ENCODE measurements at regions not wholly inside any gene's neighbourhood (a gene's known extent, or its start where the extent isn't known, plus 50 kb on each side); places are given as distances from the start of the nearest gene placed in this dataset.
A peak's percentile ranks its signal among the peaks of the same experiment; 100 is the strongest.

DNA sequence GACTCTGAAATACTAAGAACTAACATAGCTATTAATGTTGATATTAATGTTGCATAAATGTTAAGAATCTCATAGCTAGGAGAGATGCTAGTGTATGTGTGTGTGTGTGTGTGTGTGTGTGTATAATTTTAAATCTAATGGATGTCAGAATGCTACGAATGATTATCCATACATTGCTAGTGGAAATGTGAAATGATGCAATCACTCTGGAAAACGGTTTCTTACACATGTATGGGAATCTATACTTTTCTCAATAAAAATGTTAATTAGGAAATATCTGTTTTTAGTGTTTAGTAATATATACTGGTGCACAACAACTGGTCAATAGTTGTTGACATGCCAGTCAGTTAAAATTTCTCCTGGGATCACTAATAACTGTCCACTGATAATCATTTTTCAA is 908.8 kb upstream of the POU3F3 start:
- H3K9ac ChIP-seq (ENCODE audit: low read length), result no peak overlapping the region
- no peak overlapping the region for H2AFZ ChIP-seq (ENCODE audit: low read depth, low read length, severe bottlenecking)
- no peak overlapping the region for H3K4me2 ChIP-seq (ENCODE audit: low read depth, low read length, poor library complexity, severe bottlenecking)
- no peaks in the 10 kb centered on the region for H3K79me2 ChIP-seq (ENCODE audit: insufficient read depth, low read length)
- H3K36me3 ChIP-seq (ENCODE audit: low read length), result peaks cover 4% of the 10 kb centered on the region; the same call in 1 of the 2 replicates
- no peaks in the 10 kb centered on the region for H3K9me2 ChIP-seq (replicated peaks; ENCODE audit: insufficient read depth, low read length)
- no peaks in the 10 kb centered on the region for H4K20me1 ChIP-seq (ENCODE audit: low read depth, low read length)
- H3K27ac ChIP-seq (ENCODE audit: low read depth, low read length), result no peak overlapping the region
- TF ChIP-seq EZH2phosphoT487 (conservative IDR thresholded peaks at IDR 0.05; ENCODE audit: low read length), result no peak
- TF ChIP-seq, protein P1, sequence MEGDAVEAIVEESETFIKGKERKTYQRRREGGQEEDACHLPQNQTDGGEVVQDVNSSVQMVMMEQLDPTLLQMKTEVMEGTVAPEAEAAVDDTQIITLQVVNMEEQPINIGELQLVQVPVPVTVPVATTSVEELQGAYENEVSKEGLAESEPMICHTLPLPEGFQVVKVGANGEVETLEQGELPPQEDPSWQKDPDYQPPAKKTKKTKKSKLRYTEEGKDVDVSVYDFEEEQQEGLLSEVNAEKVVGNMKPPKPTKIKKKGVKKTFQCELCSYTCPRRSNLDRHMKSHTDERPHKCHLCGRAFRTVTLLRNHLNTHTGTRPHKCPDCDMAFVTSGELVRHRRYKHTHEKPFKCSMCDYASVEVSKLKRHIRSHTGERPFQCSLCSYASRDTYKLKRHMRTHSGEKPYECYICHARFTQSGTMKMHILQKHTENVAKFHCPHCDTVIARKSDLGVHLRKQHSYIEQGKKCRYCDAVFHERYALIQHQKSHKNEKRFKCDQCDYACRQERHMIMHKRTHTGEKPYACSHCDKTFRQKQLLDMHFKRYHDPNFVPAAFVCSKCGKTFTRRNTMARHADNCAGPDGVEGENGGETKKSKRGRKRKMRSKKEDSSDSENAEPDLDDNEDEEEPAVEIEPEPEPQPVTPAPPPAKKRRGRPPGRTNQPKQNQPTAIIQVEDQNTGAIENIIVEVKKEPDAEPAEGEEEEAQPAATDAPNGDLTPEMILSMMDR (IDR thresholded peaks at IDR 0.05; ENCODE audit: insufficient read depth, low read length, poor library complexity, severe bottlenecking), result no peak
- no peaks in the 10 kb centered on the region for H3K9me3 ChIP-seq (ENCODE audit: insufficient read depth, low read length)
- H3K27me3 ChIP-seq (ENCODE audit: low read length), result no peaks in the 10 kb centered on the region
- no peak overlapping the region for H3K4me3 ChIP-seq (ENCODE audit: insufficient read depth, low read length, poor library complexity, severe bottlenecking)
- H3F3A ChIP-seq (ENCODE audit: insufficient read depth), result no peaks in the 10 kb centered on the region

DNA sequence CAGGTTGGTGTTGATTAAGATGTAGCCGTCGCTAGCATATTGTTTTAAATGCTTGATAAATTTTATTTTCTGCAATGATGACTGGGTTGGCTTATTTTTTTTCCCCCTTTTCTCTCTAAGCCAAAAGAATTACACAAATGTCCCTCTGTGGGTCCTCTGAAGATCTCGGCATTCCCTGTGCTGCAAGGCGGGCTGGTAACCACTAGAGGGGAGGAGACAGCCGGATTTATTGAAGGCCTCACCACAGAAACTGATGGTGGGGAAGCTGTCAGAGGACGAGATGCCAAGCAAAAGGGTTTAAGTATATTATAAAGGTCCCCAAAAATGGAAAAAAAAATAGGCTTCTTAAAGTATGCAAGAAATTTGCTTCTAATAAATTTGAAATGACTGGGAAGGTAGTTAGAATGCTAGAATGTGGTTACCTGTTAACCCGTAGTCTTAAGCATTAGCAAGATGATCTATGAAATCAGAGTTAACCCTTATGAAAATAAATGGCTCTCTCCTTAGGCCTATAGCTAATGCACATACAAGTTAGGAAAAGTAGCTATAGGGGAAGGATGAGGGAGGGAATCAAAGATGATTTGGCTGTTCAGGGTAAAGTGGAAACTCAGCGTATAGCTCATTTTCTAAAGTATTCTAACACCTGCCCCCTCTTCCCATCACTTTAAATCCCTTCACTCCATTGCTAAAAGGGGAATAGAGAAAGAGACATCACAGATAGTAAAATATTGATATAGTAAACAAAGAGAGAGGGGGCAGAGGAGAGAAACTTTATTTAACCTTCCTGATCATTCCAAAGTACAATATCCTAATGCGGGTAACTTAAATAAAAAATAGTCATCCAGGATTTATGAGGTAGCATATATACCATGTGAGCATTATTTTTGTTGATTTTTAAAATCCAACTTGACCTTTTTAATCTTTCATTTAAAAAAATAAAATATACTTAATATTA is 894.5 kb upstream of the POU3F3 start:
- no peaks in the 10 kb centered on the region for H3K9me3 ChIP-seq (ENCODE audit: insufficient read depth, low read length)
- no peaks in the 10 kb centered on the region for H3K27me3 ChIP-seq (ENCODE audit: low read length)
- no peak overlapping the region for H3K4me2 ChIP-seq (ENCODE audit: low read depth, low read length, poor library complexity, severe bottlenecking)
- H3K9ac ChIP-seq (ENCODE audit: low read length), result no peak overlapping the region
- no peaks in the 10 kb centered on the region for H4K20me1 ChIP-seq (ENCODE audit: low read depth, low read length)
- no peak overlapping the region for H2AFZ ChIP-seq (ENCODE audit: low read depth, low read length, severe bottlenecking)
- H3F3A ChIP-seq (ENCODE audit: insufficient read depth), result no peaks in the 10 kb centered on the region
- TF ChIP-seq, protein P1 (IDR thresholded peaks at IDR 0.05; ENCODE audit: insufficient read depth, low read length, poor library complexity, severe bottlenecking), result peak; percentile 97
- TF ChIP-seq EZH2phosphoT487 (conservative IDR thresholded peaks at IDR 0.05; ENCODE audit: low read length), result no peak
- no peaks in the 10 kb centered on the region for H3K36me3 ChIP-seq (ENCODE audit: low read length)
- H3K4me3 ChIP-seq (ENCODE audit: insufficient read depth, low read length, poor library complexity, severe bottlenecking), result no peak overlapping the region
- H3K79me2 ChIP-seq (ENCODE audit: insufficient read depth, low read length), result no peaks in the 10 kb centered on the region
- H3K27ac ChIP-seq (ENCODE audit: low read depth, low read length), result no peak overlapping the region
- no peaks in the 10 kb centered on the region for H3K9me2 ChIP-seq (replicated peaks; ENCODE audit: insufficient read depth, low read length)

DNA sequence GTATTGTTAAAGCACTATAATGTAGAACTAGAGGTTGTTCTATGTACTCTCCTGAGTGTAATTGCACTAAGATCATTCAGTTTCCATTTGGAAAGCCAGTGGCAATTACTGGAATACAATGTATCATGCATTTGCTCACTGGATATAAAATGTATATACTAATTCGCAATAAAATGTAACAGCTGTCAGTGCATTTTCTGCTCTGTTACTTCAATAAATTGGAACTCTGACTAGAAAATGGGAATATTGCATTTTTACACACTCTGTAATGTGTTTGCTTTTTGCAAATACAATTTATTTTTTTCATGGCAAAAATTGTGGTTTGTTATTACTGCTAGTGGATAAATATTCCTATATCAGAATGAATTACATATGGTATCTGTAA is 893.8 kb upstream of the POU3F3 start:
- Histone ChIP-seq H2AFZ (ENCODE audit: low read depth, low read length, severe bottlenecking) (no peak overlapping the region), H3K9me2 (replicated peaks; ENCODE audit: insufficient read depth, low read length) (no peaks in the 10 kb centered on the region), H3K27ac (ENCODE audit: low read depth, low read length) (no peak overlapping the region), H3K79me2 (ENCODE audit: insufficient read depth, low read length) (no peaks in the 10 kb centered on the region), H3K36me3 (ENCODE audit: low read length) (no peaks in the 10 kb centered on the region), H3F3A (ENCODE audit: insufficient read depth) (no peaks in the 10 kb centered on the region), H3K4me2 (ENCODE audit: low read depth, low read length, poor library complexity, severe bottlenecking) (no peak overlapping the region), H3K4me3 (ENCODE audit: insufficient read depth, low read length, poor library complexity, severe bottlenecking) (no peak overlapping the region), H3K27me3 (ENCODE audit: low read length) (no peaks in the 10 kb centered on the region), H4K20me1 (ENCODE audit: low read depth, low read length) (no peaks in the 10 kb centered on the region), H3K9me3 (ENCODE audit: insufficient read depth, low read length) (no peaks in the 10 kb centered on the region), H3K9ac (ENCODE audit: low read length) (no peak overlapping the region)
- TF ChIP-seq, protein P1 (IDR thresholded peaks at IDR 0.05; ENCODE audit: insufficient read depth, low read length, poor library complexity, severe bottlenecking), result no peak
- no peak for TF ChIP-seq EZH2phosphoT487 (conservative IDR thresholded peaks at IDR 0.05; ENCODE audit: low read length)
